ENCODE measurements at regions not wholly inside any gene's neighbourhood (a gene's known extent, or its start where the extent isn't known, plus 50 kb on each side); places are given as distances from the start of the nearest gene placed in this dataset.

GRCh38 chr5:159440235-159440634 lies 109.9 kb upstream of the IL12B start:
- TF ChIP-seq POLR2A (IDR thresholded peaks at IDR 0.05) = no peak
- TF ChIP-seq, protein P1, sequence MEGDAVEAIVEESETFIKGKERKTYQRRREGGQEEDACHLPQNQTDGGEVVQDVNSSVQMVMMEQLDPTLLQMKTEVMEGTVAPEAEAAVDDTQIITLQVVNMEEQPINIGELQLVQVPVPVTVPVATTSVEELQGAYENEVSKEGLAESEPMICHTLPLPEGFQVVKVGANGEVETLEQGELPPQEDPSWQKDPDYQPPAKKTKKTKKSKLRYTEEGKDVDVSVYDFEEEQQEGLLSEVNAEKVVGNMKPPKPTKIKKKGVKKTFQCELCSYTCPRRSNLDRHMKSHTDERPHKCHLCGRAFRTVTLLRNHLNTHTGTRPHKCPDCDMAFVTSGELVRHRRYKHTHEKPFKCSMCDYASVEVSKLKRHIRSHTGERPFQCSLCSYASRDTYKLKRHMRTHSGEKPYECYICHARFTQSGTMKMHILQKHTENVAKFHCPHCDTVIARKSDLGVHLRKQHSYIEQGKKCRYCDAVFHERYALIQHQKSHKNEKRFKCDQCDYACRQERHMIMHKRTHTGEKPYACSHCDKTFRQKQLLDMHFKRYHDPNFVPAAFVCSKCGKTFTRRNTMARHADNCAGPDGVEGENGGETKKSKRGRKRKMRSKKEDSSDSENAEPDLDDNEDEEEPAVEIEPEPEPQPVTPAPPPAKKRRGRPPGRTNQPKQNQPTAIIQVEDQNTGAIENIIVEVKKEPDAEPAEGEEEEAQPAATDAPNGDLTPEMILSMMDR (IDR thresholded peaks at IDR 0.05) = no peak

Data from breast epithelium (tissue), 3 donors.